SK-N-SH (cell line): ENCODE measurements at regions not wholly inside any gene's neighbourhood (a gene's known extent, or its start where the extent isn't known, plus 50 kb on each side); places are given as distances from the start of the nearest gene placed in this dataset.

Experiments
- CTCF ChIA-PET: fragments of 300-600, 350-600 bp; formaldehyde crosslinking; extraction: SDS; loops from one replicate; lab custom pipeline; 2021; lab: Yijun Ruan, JAX
- POLR2A ChIA-PET: fragments of 350-600 bp; sonication (Branson Sonifier 250); formaldehyde crosslinking; extraction: SDS; loops from one replicate; lab custom pipeline; 2020; ENCODE audit warnings: antibody characterized with exemption, inconsistent platforms; lab: Yijun Ruan, JAX
- DNase-seq: peaks from one replicate; pipeline ENCODE4 v3.0.0; 2012
- H2AFZ ChIP-seq: fragments of 200-600 bp; sonication (generic); 2 replicates; pipeline ENCODE4 v1.8.1; 2016; ENCODE audit warnings: antibody characterized with exemption, mild to moderate bottlenecking, low read depth
- H3F3A ChIP-seq: fragments of 200-600 bp; sonication (generic); replicated peaks from 2 replicates; pipeline ENCODE3; 2016; ENCODE audit warnings: antibody characterized with exemption, mild to moderate bottlenecking; ENCODE audit not compliant: insufficient read depth
- H3K27ac ChIP-seq, 2 experiments: fragments of 200-500 bp in 1 of 2; fragments of 200-600 bp in 1 of 2; sonication (Bioruptor generic) in 1 of 2; sonication (generic), shearing (Covaris generic) in 1 of 2; 2 replicates each; pipeline versions ENCODE4 v1.5.1 to v1.6.1; 2014 to 2016; ENCODE audit warnings: low read depth in 2 of 2, inconsistent platforms in 1 of 2, low read length in 1 of 2, mild to moderate bottlenecking in 1 of 2, mixed read lengths in 1 of 2
- H3K27me3 ChIP-seq: fragments of 200-600 bp; sonication (generic), shearing (Covaris generic); 2 replicates; pipeline ENCODE4 v1.6.1; 2016; ENCODE audit warnings: mixed run types; ENCODE audit not compliant: insufficient read depth
- H3K36me3 ChIP-seq, 2 experiments: fragments of 200-500 bp in 1 of 2; fragments of 200-600 bp in 1 of 2; sonication (Bioruptor generic) in 1 of 2; sonication (generic) in 1 of 2; replicated peaks in 1 of 2; 2 replicates each; pipeline versions ENCODE3 to v1.5.1; 2014 to 2016; ENCODE audit warnings: low read length in 1 of 2, mild to moderate bottlenecking in 1 of 2; ENCODE audit not compliant: insufficient read depth in 2 of 2, control insufficient read depth in 1 of 2
- H3K4me1 ChIP-seq, 2 experiments: fragments of 200-500 bp in 1 of 2; fragments of 200-600 bp in 1 of 2; sonication (Bioruptor generic) in 1 of 2; sonication (generic), shearing (Covaris generic) in 1 of 2; 2 replicates each; pipeline versions ENCODE4 v1.5.1 to v1.6.1; 2014 to 2016; ENCODE audit warnings: low read depth in 1 of 2, low read length in 1 of 2, mixed run types in 1 of 2; ENCODE audit not compliant: insufficient read depth in 2 of 2, control insufficient read depth in 1 of 2
- H3K4me2 ChIP-seq: fragments of 200-600 bp; sonication (generic), shearing (Covaris generic); 2 replicates; pipeline ENCODE4 v1.6.1; 2017; ENCODE audit warnings: mixed run types
- H3K4me3 ChIP-seq, 2 experiments: fragments of 200-500 bp in 1 of 2; fragments of 200-600 bp in 1 of 2; sonication (Bioruptor generic) in 1 of 2; sonication (generic), shearing (Covaris generic) in 1 of 2; 2 replicates each; pipeline versions ENCODE4 v1.5.1 to v1.8.1; 2014 to 2016; ENCODE audit warnings: low read depth in 2 of 2, inconsistent platforms in 1 of 2, low read length in 1 of 2, mild to moderate bottlenecking in 1 of 2, mixed read lengths in 1 of 2, moderate library complexity in 1 of 2
- H3K79me2 ChIP-seq: fragments of 200-600 bp; sonication (generic); 2 replicates; pipeline ENCODE4 v1.8.1; 2017; ENCODE audit warnings: mild to moderate bottlenecking; ENCODE audit not compliant: insufficient read depth
- H3K9ac ChIP-seq: fragments of 200-600 bp; sonication (generic); 2 replicates; pipeline ENCODE4 v1.6.1; 2017; ENCODE audit warnings: mixed run types
- H3K9me2 ChIP-seq: fragments of 200-600 bp; sonication (generic); 2 replicates; pipeline ENCODE4 v1.6.1; 2017; ENCODE audit warnings: mixed run types
- H3K9me3 ChIP-seq: fragments of 200-600 bp; sonication (generic); 2 replicates; pipeline ENCODE4 v1.6.1; 2017; ENCODE audit warnings: mixed run types, mild to moderate bottlenecking, moderate library complexity
- H4K20me1 ChIP-seq: fragments of 200-600 bp; sonication (generic); 2 replicates; pipeline ENCODE4 v1.6.1; 2017; ENCODE audit warnings: mild to moderate bottlenecking, mixed run types; ENCODE audit not compliant: insufficient read depth
- CHD2 ChIP-seq: fragments of 150-350 bp; IDR thresholded peaks from 2 replicates; pipeline ENCODE4 v1.6.1; 2018; ENCODE audit warnings: low read length; ENCODE audit not compliant: partially characterized antibody
- EP300 ChIP-seq, 2 experiments: IDR thresholded peaks; 2 replicates each; pipeline versions ENCODE4 v1.4.0 to v1.6.1; 2012; ENCODE audit warnings: borderline replicate concordance in 1 of 2, low read depth in 1 of 2, low read length in 1 of 2
- FOXJ3 ChIP-seq: sonication (generic); formaldehyde crosslinking; IDR thresholded peaks from 2 replicates; pipeline ENCODE4 v1.5.1; 2020; ENCODE audit warnings: mild to moderate bottlenecking, missing genetic modification reagents
- FOXM1 ChIP-seq: IDR thresholded peaks from 2 replicates; pipeline ENCODE4 v1.4.0; 2012; ENCODE audit warnings: low read depth, mild to moderate bottlenecking
- GABPA ChIP-seq: IDR thresholded peaks from 2 replicates; pipeline ENCODE4 v1.4.0; 2012; ENCODE audit warnings: low read depth, mild to moderate bottlenecking
- GATA2 ChIP-seq: sonication (generic); formaldehyde crosslinking; IDR thresholded peaks from 2 replicates; pipeline ENCODE4 v1.5.0; 2020; ENCODE audit warnings: mild to moderate bottlenecking, missing genetic modification reagents
- MEF2A ChIP-seq: IDR thresholded peaks from 2 replicates; pipeline ENCODE4 v1.4.0; 2012; ENCODE audit warnings: low read depth, borderline replicate concordance
- MXI1 ChIP-seq: IDR thresholded peaks from 2 replicates; pipeline ENCODE4 v1.6.1; 2012; ENCODE audit warnings: mild to moderate bottlenecking, low read depth, low read length, improper control_type of control experiment
- NFIC ChIP-seq: IDR thresholded peaks from 2 replicates; pipeline ENCODE4 v1.4.0; 2012; ENCODE audit warnings: borderline replicate concordance
- NRF1 ChIP-seq: IDR thresholded peaks from 2 replicates; pipeline ENCODE4 v1.6.1; 2012; ENCODE audit warnings: low read depth, mild to moderate bottlenecking, low read length
- RAD21 ChIP-seq: IDR thresholded peaks from 2 replicates; pipeline ENCODE4 v1.6.1; 2012; ENCODE audit warnings: mild to moderate bottlenecking, low read length
- RCOR1 ChIP-seq: fragments of 150-350 bp; IDR thresholded peaks from 2 replicates; pipeline ENCODE4 v1.6.1; 2017; ENCODE audit warnings: antibody characterized with exemption, low read length
- RFX5 ChIP-seq: IDR thresholded peaks from 2 replicates; pipeline ENCODE4 v1.6.1; 2012; ENCODE audit warnings: mild to moderate bottlenecking, improper control_type of control experiment, low read length
- RXRA ChIP-seq: IDR thresholded peaks from 2 replicates; pipeline ENCODE4 v1.4.0; 2012; ENCODE audit warnings: low read depth, mild to moderate bottlenecking, borderline replicate concordance
- SIN3A ChIP-seq: IDR thresholded peaks from 2 replicates; pipeline ENCODE4 v1.6.1; 2012; ENCODE audit warnings: low read depth, mild to moderate bottlenecking, low read length, moderate library complexity, borderline replicate concordance
- SMC3 ChIP-seq: IDR thresholded peaks from 2 replicates; pipeline ENCODE4 v1.6.1; 2012; ENCODE audit warnings: low read depth, low read length, improper control_type of control experiment
- TCF12 ChIP-seq: IDR thresholded peaks from 2 replicates; pipeline ENCODE4 v1.4.0; 2012
- YY1 ChIP-seq: IDR thresholded peaks from 2 replicates; pipeline ENCODE4 v1.4.0; 2012; ENCODE audit warnings: low read depth, mild to moderate bottlenecking
- WGBS: methylation state at CpG from one replicate; pipeline ENCODE4 v1.1.6; 2017; ENCODE audit warnings: low lambda C conversion rate; 5-methylcytosine and 5-hydroxymethylcytosine counted together
- TF ChIP-seq, protein P1 (sequence below): IDR thresholded peaks from 2 replicates; pipeline ENCODE4 v1.4.0; 2012; ENCODE audit warnings: low read depth, borderline replicate concordance
- TF ChIP-seq, protein P2 (sequence below): IDR thresholded peaks from 2 replicates; pipeline ENCODE4 v1.6.1; 2012; ENCODE audit warnings: mild to moderate bottlenecking, low read depth, low read length, moderate library complexity

- CTCF ChIA-PET: no interaction called here
- Histone ChIP-seq H3K4me3 (no peak overlapping the region), H3K79me2 (no peaks in the 10 kb centered on the region), H3K9me3 (no peaks in the 10 kb centered on the region), H4K20me1 (no peaks in the 10 kb centered on the region), H3K4me2 (no peak overlapping the region), H3K9me2 (no peaks in the 10 kb centered on the region), H3K27ac (no peak overlapping the region), H3K27me3 (no peaks in the 10 kb centered on the region)
- POLR2A ChIA-PET: interaction anchor here (0.5 kb wide), 1 partner anchor 49 kb away, joined by 3 read pairs; no protein-coding TSS in a partner anchor
- 32% methylated on average over 11 of the region's 11 CpGs for WGBS
- TF ChIP-seq GATA2 (no peak), GABPA (no peak), NRF1 (no peak), FOXJ3 (no peak), RFX5 (no peak), MXI1 (no peak), RXRA (no peak), NFIC (no peak), CHD2 (no peak), FOXM1 (no peak), SIN3A (no peak)
- TF ChIP-seq, protein P1, sequence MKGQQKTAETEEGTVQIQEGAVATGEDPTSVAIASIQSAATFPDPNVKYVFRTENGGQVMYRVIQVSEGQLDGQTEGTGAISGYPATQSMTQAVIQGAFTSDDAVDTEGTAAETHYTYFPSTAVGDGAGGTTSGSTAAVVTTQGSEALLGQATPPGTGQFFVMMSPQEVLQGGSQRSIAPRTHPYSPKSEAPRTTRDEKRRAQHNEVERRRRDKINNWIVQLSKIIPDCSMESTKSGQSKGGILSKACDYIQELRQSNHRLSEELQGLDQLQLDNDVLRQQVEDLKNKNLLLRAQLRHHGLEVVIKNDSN: no peak
- TF ChIP-seq, all 33 proteins: peak for 0
- H3K4me1 ChIP-seq: no peaks in the 10 kb centered on the region
- H3K9ac ChIP-seq: no peak overlapping the region
- H3F3A ChIP-seq: no peaks in the 10 kb centered on the region
- DNase-seq: no peak
- no peak overlapping the region for H2AFZ ChIP-seq
- no peaks in the 10 kb centered on the region for H3K36me3 ChIP-seq
Measured at GRCh38 chr11:134537296-134537695, 125.3 kb upstream of the B3GAT1 start.

DNA sequence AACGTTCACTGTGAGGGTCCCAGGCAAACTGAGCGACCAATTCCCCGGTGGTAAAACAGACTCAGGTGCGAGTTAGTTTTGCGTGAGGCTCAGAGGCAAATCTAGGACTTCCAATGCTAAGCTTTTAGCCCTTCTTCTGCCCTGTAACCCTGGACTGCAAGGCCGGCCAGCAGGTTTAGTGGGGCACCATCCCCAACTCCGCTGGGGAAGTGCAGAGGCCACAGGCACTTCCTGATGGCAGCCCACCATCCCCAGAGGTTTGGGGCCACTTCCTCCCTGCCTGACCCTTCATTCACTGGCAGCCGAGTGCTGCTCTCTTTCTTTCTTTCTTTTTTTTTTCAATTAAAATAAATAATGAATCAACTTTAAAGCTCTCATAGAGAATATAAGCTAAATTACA is 124.6 kb upstream of the B3GAT1 start:
- no peaks in the 10 kb centered on the region for H3F3A ChIP-seq
- H3K9me2 ChIP-seq: no peaks in the 10 kb centered on the region
- no peaks in the 10 kb centered on the region for H3K4me1 ChIP-seq
- H3K9me3 ChIP-seq: no peaks in the 10 kb centered on the region
- no peak overlapping the region for H2AFZ ChIP-seq
- no peaks in the 10 kb centered on the region for H3K27me3 ChIP-seq
- no peaks in the 10 kb centered on the region for H3K36me3 ChIP-seq
- no peak overlapping the region for H3K27ac ChIP-seq
- no peak overlapping the region for H3K4me3 ChIP-seq
- no peak for DNase-seq
- POLR2A ChIA-PET: no interaction called here
- no peaks in the 10 kb centered on the region for H4K20me1 ChIP-seq
- CTCF ChIA-PET: no interaction called here
- TF ChIP-seq YY1: no peak
- no peaks in the 10 kb centered on the region for H3K79me2 ChIP-seq
- 28% methylated on average over 6 of the region's 8 CpGs for WGBS
- no peak overlapping the region for H3K4me2 ChIP-seq
- H3K9ac ChIP-seq: no peak overlapping the region

GRCh38 chr11:134536219-134536618 is 124.2 kb upstream of the B3GAT1 start:
- Histone ChIP-seq H3K27ac (no peak overlapping the region), H3K9me3 (no peaks in the 10 kb centered on the region), H3K4me3 (no peak overlapping the region), H3K9ac (no peak overlapping the region), H4K20me1 (no peaks in the 10 kb centered on the region), H3K4me2 (no peak overlapping the region), H3K4me1 (peaks cover 0 to 3% of the 10 kb centered on the region in 2 experiments; a peak in 1 of 4 replicates), H3F3A (no peaks in the 10 kb centered on the region), H3K9me2 (no peaks in the 10 kb centered on the region), H3K27me3 (no peaks in the 10 kb centered on the region), H3K79me2 (no peaks in the 10 kb centered on the region), H3K36me3 (no peaks in the 10 kb centered on the region), H2AFZ (no peak overlapping the region)
- DNase-seq: no peak
- CTCF ChIA-PET: no interaction called here
- WGBS: 64% methylated on average over 10 of the region's 15 CpGs
- POLR2A ChIA-PET: no interaction called here
- TF ChIP-seq RCOR1: no peak
- TF ChIP-seq, protein P1: no peak
- no peak for TF ChIP-seq NRF1
- no peak for TF ChIP-seq TCF12
- no peak for TF ChIP-seq MEF2A
- no peak for TF ChIP-seq SMC3
- TF ChIP-seq, protein P2, sequence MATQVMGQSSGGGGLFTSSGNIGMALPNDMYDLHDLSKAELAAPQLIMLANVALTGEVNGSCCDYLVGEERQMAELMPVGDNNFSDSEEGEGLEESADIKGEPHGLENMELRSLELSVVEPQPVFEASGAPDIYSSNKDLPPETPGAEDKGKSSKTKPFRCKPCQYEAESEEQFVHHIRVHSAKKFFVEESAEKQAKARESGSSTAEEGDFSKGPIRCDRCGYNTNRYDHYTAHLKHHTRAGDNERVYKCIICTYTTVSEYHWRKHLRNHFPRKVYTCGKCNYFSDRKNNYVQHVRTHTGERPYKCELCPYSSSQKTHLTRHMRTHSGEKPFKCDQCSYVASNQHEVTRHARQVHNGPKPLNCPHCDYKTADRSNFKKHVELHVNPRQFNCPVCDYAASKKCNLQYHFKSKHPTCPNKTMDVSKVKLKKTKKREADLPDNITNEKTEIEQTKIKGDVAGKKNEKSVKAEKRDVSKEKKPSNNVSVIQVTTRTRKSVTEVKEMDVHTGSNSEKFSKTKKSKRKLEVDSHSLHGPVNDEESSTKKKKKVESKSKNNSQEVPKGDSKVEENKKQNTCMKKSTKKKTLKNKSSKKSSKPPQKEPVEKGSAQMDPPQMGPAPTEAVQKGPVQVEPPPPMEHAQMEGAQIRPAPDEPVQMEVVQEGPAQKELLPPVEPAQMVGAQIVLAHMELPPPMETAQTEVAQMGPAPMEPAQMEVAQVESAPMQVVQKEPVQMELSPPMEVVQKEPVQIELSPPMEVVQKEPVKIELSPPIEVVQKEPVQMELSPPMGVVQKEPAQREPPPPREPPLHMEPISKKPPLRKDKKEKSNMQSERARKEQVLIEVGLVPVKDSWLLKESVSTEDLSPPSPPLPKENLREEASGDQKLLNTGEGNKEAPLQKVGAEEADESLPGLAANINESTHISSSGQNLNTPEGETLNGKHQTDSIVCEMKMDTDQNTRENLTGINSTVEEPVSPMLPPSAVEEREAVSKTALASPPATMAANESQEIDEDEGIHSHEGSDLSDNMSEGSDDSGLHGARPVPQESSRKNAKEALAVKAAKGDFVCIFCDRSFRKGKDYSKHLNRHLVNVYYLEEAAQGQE: no peak
- TF ChIP-seq EP300 (IDR thresholded peaks at IDR 0.05; ENCODE audit: borderline replicate concordance in 1 of 2, low read depth in 1 of 2, low read length in 1 of 2): no peak
- TF ChIP-seq RAD21: no peak
